LNCaP clone FGC (cell line): ENCODE measurements at regions not wholly inside any gene's neighbourhood (a gene's known extent, or its start where the extent isn't known, plus 50 kb on each side); places are given as distances from the start of the nearest gene placed in this dataset.

Experiments used
- DNase-seq: peaks from one replicate; pipeline ENCODE4 v3.0.0-alpha.2; 2011; ENCODE audit warnings: low read depth
- H3K4me3 ChIP-seq: 2 replicates; pipeline ENCODE4 v1.5.1; 2011; ENCODE audit warnings: mild to moderate bottlenecking, low read depth, low read length, control low read depth
- TF ChIP-seq, protein P1 (sequence below): IDR thresholded peaks from 2 replicates; pipeline ENCODE4 v1.5.1; 2012; ENCODE audit warnings: mild to moderate bottlenecking; ENCODE audit not compliant: control insufficient read depth, insufficient read depth; ENCODE audit errors: extremely low read depth

DNA sequence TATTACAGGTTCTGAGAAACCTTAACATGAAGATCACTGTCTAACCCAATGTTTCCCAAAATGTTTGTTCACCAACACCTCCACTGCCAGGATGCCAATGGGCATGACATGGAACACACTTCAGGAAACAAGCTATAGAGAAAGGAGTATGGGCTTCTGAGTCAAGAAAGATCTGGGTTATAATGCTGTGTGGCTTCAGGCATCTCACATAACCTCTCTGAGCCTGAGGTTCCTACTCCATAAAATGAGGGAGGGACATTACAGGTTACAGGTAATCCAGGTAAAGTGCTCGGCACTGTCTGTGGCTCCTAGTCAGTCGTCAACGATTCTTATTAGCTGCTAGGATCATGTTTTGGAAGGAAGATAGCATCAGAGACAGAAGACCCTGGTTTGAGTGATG is 126.4 kb upstream of the SMAD3 start:
- H3K4me3 ChIP-seq = no peak overlapping the region
- DNase-seq = no peak
- TF ChIP-seq, protein P1, sequence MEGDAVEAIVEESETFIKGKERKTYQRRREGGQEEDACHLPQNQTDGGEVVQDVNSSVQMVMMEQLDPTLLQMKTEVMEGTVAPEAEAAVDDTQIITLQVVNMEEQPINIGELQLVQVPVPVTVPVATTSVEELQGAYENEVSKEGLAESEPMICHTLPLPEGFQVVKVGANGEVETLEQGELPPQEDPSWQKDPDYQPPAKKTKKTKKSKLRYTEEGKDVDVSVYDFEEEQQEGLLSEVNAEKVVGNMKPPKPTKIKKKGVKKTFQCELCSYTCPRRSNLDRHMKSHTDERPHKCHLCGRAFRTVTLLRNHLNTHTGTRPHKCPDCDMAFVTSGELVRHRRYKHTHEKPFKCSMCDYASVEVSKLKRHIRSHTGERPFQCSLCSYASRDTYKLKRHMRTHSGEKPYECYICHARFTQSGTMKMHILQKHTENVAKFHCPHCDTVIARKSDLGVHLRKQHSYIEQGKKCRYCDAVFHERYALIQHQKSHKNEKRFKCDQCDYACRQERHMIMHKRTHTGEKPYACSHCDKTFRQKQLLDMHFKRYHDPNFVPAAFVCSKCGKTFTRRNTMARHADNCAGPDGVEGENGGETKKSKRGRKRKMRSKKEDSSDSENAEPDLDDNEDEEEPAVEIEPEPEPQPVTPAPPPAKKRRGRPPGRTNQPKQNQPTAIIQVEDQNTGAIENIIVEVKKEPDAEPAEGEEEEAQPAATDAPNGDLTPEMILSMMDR = no peak

DNA sequence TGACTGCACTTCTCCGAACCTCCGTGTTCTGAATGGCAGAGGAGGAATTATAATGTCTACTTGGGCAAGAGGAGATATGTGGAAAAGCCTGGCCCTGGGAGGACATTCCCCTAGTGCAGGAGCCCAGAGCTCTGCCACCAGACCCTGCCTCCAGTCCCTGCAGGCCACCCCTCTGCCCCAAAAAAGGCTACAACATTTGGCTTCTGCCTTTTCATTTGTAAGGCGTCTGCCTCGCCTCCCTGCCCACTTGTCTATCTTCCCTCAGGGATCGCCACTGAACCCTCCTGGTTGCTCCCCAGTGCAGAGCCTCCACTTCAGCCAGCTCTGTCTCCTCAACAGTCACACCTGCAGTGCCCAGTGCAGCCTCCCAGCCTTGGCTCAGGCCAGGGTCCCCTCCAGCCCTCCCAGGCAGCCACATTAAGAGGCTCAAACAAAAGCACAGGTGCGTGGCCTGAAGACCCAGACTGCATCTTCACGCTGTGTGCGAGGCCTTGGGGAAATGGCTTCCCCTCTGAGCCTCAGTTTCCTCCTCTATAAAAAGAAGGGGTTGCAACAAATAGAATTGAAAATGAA is 125.9 kb upstream of the SMAD3 start:
- TF ChIP-seq, protein P1 = no peak
- no peak overlapping the region for H3K4me3 ChIP-seq
- DNase-seq = no peak

DNA sequence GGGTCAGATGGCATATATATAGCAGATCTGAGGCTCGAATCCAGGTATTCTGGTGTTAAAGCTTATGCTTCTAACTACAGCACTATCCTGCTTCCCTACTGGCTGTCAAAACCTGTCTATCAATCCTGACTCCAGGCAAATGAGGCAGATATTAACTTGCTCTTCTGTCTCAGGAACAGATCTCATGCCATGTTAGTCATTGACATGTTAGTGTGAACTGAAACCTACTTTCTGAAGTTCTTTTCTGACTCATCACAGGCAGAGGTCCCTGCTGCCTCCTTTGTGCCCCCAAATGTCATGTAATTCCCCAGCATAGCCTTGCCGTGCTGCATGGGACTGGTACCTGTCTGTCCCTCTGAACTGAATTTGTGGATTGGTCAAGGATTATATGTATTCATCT is 125.0 kb upstream of the SMAD3 start:
- no peak overlapping the region for H3K4me3 ChIP-seq
- DNase-seq = no peak
- TF ChIP-seq, protein P1 = no peak

DNA sequence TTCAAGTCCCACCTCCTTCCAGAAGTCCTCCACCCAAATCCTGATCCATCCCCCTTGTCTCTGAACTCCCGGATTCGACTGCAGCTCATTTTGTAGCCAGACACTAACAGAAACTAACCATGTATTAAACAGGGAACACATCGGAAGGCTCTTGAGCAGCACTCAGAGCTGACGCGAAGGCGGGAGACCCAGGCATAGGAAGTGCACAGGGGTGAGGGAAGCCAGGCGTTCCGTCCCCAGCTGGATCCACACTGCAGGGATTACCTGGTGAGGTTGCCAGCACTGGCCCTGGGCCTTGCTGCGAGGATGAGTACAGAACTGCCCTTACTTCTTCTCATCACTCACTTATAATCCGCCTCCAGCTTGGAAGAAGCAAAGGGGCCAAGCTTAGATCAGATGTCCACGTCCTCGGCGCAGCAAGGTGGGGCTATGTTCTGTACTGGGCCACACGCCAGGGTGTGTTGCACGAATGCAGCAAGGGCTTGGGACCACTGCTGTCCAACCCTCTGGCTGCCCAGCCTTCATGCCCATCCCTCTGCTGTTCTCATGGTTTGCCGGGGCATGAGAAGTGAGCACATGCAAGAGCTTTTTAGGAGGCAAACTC is 124.2 kb upstream of the SMAD3 start:
- TF ChIP-seq, protein P1 = no peak
- DNase-seq = no peak
- no peak overlapping the region for H3K4me3 ChIP-seq

DNA sequence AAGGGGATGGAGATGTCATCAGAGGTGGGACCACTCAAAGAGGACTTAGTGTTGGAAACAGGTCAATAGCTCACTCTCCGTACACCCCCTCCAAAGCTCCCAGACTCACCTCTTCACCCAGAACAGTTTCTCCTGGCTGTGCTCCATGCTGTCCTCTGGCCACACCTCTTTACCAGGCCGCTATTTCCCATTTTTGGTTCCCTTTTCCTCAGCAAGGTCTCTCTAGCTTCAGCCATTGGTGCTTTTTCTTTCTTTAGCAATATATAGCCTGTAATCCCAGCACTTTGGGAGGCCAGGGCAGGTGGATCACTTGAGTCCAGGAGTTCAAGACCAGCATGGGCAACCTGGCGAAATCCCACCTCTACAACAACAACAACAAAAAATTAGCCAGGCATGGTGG is 123.6 kb upstream of the SMAD3 start:
- TF ChIP-seq, protein P1 = no peak
- no peak overlapping the region for H3K4me3 ChIP-seq
- no peak for DNase-seq

DNA sequence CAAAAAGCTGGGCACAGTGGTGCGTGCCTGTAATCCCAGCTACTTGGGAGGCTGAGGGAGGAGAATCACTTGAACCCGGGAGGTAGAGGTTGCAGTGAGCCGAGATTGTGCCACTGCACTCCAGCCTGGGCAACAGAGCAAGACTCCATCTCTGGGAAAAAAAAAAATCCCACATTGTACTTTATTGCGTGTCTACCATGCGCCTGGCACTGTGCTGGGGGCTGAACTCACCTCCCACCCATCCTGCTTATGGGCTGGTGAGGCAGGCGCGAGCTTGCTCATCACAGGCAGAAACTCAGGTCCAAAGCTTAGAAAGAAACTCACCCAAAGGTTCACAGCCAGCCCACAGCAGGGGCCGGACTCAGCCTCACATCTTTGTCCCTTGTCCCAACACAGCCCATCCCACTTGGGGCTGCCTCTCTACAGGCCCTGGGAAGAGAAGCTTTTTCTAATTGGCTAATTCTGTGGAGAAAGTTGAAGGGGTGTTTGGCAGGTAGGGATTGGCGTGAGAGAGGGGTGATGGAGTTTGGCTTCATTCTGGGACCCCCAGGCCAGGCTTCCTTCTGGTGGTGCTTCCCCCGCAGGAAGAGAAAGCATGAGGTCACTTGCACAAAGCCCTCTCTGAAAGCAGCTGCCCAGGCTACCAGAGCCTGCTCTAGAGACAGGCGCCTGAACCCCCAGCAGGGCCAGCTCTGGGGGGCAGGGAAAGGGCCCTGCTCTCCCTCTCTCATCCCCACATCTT is 122.6 kb upstream of the SMAD3 start:
- H3K4me3 ChIP-seq = no peak overlapping the region
- TF ChIP-seq, protein P1 = no peak
- DNase-seq = no peak
